Loucy (cell line): ENCODE measurements at regions not wholly inside any gene's neighbourhood (a gene's known extent, or its start where the extent isn't known, plus 50 kb on each side); places are given as distances from the start of the nearest gene placed in this dataset.

Experiments
- H2AFZ ChIP-seq: fragments of 200-600 bp; sonication (generic); 2 replicates; pipeline ENCODE4 v1.6.0; 2016; ENCODE audit warnings: antibody characterized with exemption, mild to moderate bottlenecking, low read length, moderate library complexity
- H3F3A ChIP-seq: fragments of 200-600 bp; 2 replicates; pipeline ENCODE4 v1.6.0; 2016; ENCODE audit warnings: antibody characterized with exemption, low read depth, mild to moderate bottlenecking
- H3K27me3 ChIP-seq: fragments of 200-600 bp; sonication (generic); 2 replicates; pipeline ENCODE4 v1.6.1; 2014; ENCODE audit warnings: low read length, mild to moderate bottlenecking; ENCODE audit not compliant: insufficient read depth, poor library complexity, severe bottlenecking
- H3K36me3 ChIP-seq: fragments of 200-600 bp; sonication (generic); 2 replicates; pipeline ENCODE4 v1.6.1; 2016; ENCODE audit warnings: low read length; ENCODE audit not compliant: insufficient read depth
- H3K4me1 ChIP-seq: fragments of 200-600 bp; sonication (generic); 2 replicates; pipeline ENCODE4 v1.5.1; 2014; ENCODE audit warnings: low read length, mild to moderate bottlenecking; ENCODE audit not compliant: insufficient read depth, poor library complexity, severe bottlenecking
- H3K4me2 ChIP-seq: fragments of 200-600 bp; sonication (generic); 2 replicates; pipeline ENCODE4 v1.6.0; 2014; ENCODE audit warnings: antibody characterized with exemption, low read length, low read depth, mild to moderate bottlenecking; ENCODE audit not compliant: poor library complexity, severe bottlenecking
- H3K4me3 ChIP-seq: fragments of 200-600 bp; sonication (generic); 2 replicates; pipeline ENCODE4 v1.5.1; 2014; ENCODE audit warnings: low read length, mild to moderate bottlenecking, mixed read lengths; ENCODE audit not compliant: poor library complexity, severe bottlenecking
- H3K79me2 ChIP-seq: fragments of 200-600 bp; sonication (generic); 2 replicates; pipeline ENCODE4 v1.6.1; 2014; ENCODE audit warnings: low read length; ENCODE audit not compliant: insufficient read depth
- H3K9ac ChIP-seq: fragments of 200-600 bp; sonication (generic); 2 replicates; pipeline ENCODE4 v1.6.0; 2014; ENCODE audit warnings: mild to moderate bottlenecking, low read depth, low read length, moderate library complexity; ENCODE audit not compliant: poor library complexity, severe bottlenecking
- H3K9me2 ChIP-seq: fragments of 200-600 bp; sonication (generic); replicated peaks from 2 replicates; pipeline ENCODE4 v1.6.1; 2016; ENCODE audit warnings: low read depth, low read length, mixed read lengths
- H3K9me3 ChIP-seq: fragments of 200-600 bp; sonication (generic); 2 replicates; pipeline ENCODE4 v1.6.1; 2014; ENCODE audit warnings: mild to moderate bottlenecking, antibody characterized with exemption, low read length, low read depth; ENCODE audit not compliant: insufficient read depth
- H4K20me1 ChIP-seq: fragments of 200-600 bp; sonication (generic); 2 replicates; pipeline ENCODE4 v1.6.0; 2014; ENCODE audit warnings: antibody characterized with exemption, low read length, mild to moderate bottlenecking; ENCODE audit not compliant: insufficient read depth, poor library complexity, severe bottlenecking
- CTCF ChIP-seq: fragments of 200-600 bp; sonication (generic); conservative IDR thresholded peaks from 2 replicates; pipeline ENCODE4 v1.5.1; 2014; ENCODE audit warnings: mild to moderate bottlenecking, antibody characterized with exemption, low read length
- EZH2phosphoT487 ChIP-seq: fragments of 200-600 bp; IDR thresholded peaks from 2 replicates; pipeline ENCODE4 v1.6.1; 2018; ENCODE audit warnings: antibody characterized with exemption, mild to moderate bottlenecking, moderate library complexity, borderline replicate concordance

- H3K9me3 ChIP-seq: no peaks in the 10 kb centered on the region
- peaks cover 29% of the 10 kb centered on the region for H3K4me1 ChIP-seq
- H3K4me3 ChIP-seq: peak overlapping the region; percentile 56
- no peaks in the 10 kb centered on the region for H4K20me1 ChIP-seq
- H3K79me2 ChIP-seq: no peaks in the 10 kb centered on the region
- no peaks in the 10 kb centered on the region for H3K36me3 ChIP-seq
- no peak for TF ChIP-seq EZH2phosphoT487
- TF ChIP-seq CTCF: no peak
- H3F3A ChIP-seq: no peaks in the 10 kb centered on the region
- peak overlapping the region; percentile 71 for H2AFZ ChIP-seq
- peak overlapping the region; percentile 66 for H3K9ac ChIP-seq
- peak overlapping the region; percentile 71 for H3K4me2 ChIP-seq
- H3K9me2 ChIP-seq: no peaks in the 10 kb centered on the region
- H3K27me3 ChIP-seq: no peaks in the 10 kb centered on the region
Measured at GRCh38 chr17:77609553-77610517, 348.7 kb upstream of the TNRC6C start.

- Histone ChIP-seq H3F3A (no peaks in the 10 kb centered on the region), H3K4me3 (peak overlapping the region; percentile 56), H3K9ac (peak overlapping the region; percentile 66), H3K9me3 (no peaks in the 10 kb centered on the region), H3K27me3 (no peaks in the 10 kb centered on the region), H3K36me3 (no peaks in the 10 kb centered on the region), H3K4me2 (peak overlapping the region; percentile 71), H4K20me1 (no peaks in the 10 kb centered on the region), H3K9me2 (no peaks in the 10 kb centered on the region), H3K4me1 (peaks cover 29% of the 10 kb centered on the region), H2AFZ (peak overlapping the region; percentile 71), H3K79me2 (no peaks in the 10 kb centered on the region)
- TF ChIP-seq CTCF (no peak), EZH2phosphoT487 (no peak)
Measured at GRCh38 chr17:77610518-77610893, 348.0 kb upstream of the TNRC6C start.

GRCh38 chr17:77610972-77611521 is 347.5 kb upstream of the TNRC6C start:
- H2AFZ ChIP-seq: no peak overlapping the region; the same call in 1 of the 2 replicates
- no peaks in the 10 kb centered on the region for H3F3A ChIP-seq
- H3K9me2 ChIP-seq: no peaks in the 10 kb centered on the region
- H3K79me2 ChIP-seq: no peaks in the 10 kb centered on the region
- H3K9me3 ChIP-seq: no peaks in the 10 kb centered on the region
- no peaks in the 10 kb centered on the region for H4K20me1 ChIP-seq
- no peaks in the 10 kb centered on the region for H3K27me3 ChIP-seq
- peak overlapping the region; percentile 66 for H3K9ac ChIP-seq
- H3K4me1 ChIP-seq: peaks cover 31% of the 10 kb centered on the region
- H3K36me3 ChIP-seq: no peaks in the 10 kb centered on the region
- peak overlapping the region; percentile 56 for H3K4me3 ChIP-seq
- TF ChIP-seq EZH2phosphoT487 (no peak), CTCF (no peak)
- H3K4me2 ChIP-seq: peak overlapping the region; percentile 71
